Osteoblast (primary cell): ENCODE measurements at regions not wholly inside any gene's neighbourhood (a gene's known extent, or its start where the extent isn't known, plus 50 kb on each side); places are given as distances from the start of the nearest gene placed in this dataset.

ENCODE experiments used
- DNase-seq: peaks from one replicate; pipeline ENCODE4 v3.0.0; 2011; ENCODE audit warnings: low spot score, mixed read lengths; ENCODE audit not compliant: insufficient read length; ENCODE audit errors: missing footprints
- H2AFZ ChIP-seq: 2 replicates; pipeline ENCODE4 v1.6.0; 2011; ENCODE audit warnings: mild to moderate bottlenecking, low read length
- H3K27ac ChIP-seq: 2 replicates; pipeline ENCODE4 v1.5.1; 2011; ENCODE audit warnings: mild to moderate bottlenecking, low read depth, low read length, moderate library complexity
- H3K27me3 ChIP-seq: 2 replicates; pipeline ENCODE4 v1.6.0; 2012; ENCODE audit warnings: mild to moderate bottlenecking, control low read depth, inconsistent platforms, low read length, moderate library complexity; ENCODE audit not compliant: insufficient read depth
- H3K36me3 ChIP-seq: 2 replicates; pipeline ENCODE4 v1.5.1; 2011; ENCODE audit warnings: mild to moderate bottlenecking, low read length, control low read depth, moderate library complexity; ENCODE audit not compliant: insufficient read depth
- H3K4me1 ChIP-seq: 2 replicates; pipeline ENCODE4 v1.5.1; 2011; ENCODE audit warnings: mild to moderate bottlenecking, low read length, control low read depth, moderate library complexity; ENCODE audit not compliant: insufficient read depth
- H3K4me2 ChIP-seq: 2 replicates; pipeline ENCODE4 v1.6.0; 2011; ENCODE audit warnings: mild to moderate bottlenecking, low read length; ENCODE audit not compliant: insufficient read depth
- H3K4me3 ChIP-seq: fragments of 200-600 bp; sonication (generic); 3 replicates; pipeline ENCODE4 v1.5.1; 2012; ENCODE audit warnings: mild to moderate bottlenecking, low read length, inconsistent platforms; ENCODE audit not compliant: insufficient read depth
- H3K79me2 ChIP-seq: 2 replicates; pipeline ENCODE4 v1.6.0; 2012; ENCODE audit warnings: mild to moderate bottlenecking, low read length, control low read depth, inconsistent platforms; ENCODE audit not compliant: insufficient read depth
- H3K9me3 ChIP-seq: 2 replicates; pipeline ENCODE4 v1.5.1; 2011; ENCODE audit warnings: low read depth, low read length, control low read depth
- H4K20me1 ChIP-seq: 2 replicates; pipeline ENCODE4 v1.6.0; 2012; ENCODE audit warnings: mild to moderate bottlenecking, low read length, control low read depth; ENCODE audit not compliant: insufficient read depth
- CTCF ChIP-seq: IDR thresholded peaks from 2 replicates; pipeline ENCODE4 v1.5.1; 2011; ENCODE audit warnings: mild to moderate bottlenecking, low read depth, low read length, moderate library complexity; ENCODE audit errors: extremely low read depth

DNA sequence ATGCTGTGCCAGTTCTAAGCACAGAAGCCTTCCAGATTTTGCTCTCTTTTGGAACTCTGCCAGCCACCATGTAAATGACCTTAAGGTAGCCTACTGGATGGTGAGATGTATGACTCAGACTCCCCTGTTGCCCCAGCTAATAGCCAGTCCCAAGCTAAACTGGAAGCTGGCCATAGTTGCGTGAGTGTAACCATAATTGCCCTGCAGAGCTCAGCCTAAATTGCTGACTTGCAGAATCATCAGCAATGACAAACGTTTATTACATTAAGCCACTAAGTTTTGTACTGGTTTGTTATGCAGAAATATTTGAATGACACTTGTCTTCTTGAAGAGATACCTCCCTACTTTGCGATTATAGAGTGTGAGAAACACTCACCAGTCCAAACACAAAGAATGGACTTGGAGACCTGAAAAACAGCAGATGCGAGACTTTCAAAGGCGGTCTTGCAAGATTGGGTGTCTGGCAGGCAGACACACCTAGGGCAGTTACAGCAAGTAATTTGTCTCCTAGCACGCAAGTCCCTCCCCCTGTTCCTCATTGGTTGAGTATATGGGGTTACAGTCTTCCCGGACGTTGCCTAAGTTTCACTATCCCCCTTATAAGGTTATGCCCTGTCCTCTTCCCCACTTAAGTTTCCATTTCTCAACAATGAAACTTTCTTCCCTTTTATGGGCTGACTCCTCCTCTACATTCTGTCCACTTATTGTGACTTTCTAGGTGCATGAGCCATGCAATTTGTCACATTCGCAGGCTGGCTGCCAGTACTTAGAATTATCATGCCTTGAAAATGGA is 83.6 kb upstream of the XCR1 start:
- H3K9me3 ChIP-seq: no peaks in the 10 kb centered on the region
- no peak overlapping the region for H3K27ac ChIP-seq
- H3K4me2 ChIP-seq: peak overlapping the region; percentile 7
- H3K27me3 ChIP-seq: peaks cover 14% of the 10 kb centered on the region
- peaks cover 33% of the 10 kb centered on the region for H3K4me1 ChIP-seq
- H4K20me1 ChIP-seq: no peaks in the 10 kb centered on the region
- no peak for DNase-seq
- no peak for TF ChIP-seq CTCF
- no peak overlapping the region for H2AFZ ChIP-seq
- no peaks in the 10 kb centered on the region for H3K79me2 ChIP-seq
- H3K36me3 ChIP-seq: no peaks in the 10 kb centered on the region
- H3K4me3 ChIP-seq: no peak overlapping the region

GRCh38 chr3:46107682-46108081 is 80.4 kb upstream of the XCR1 start:
- Histone ChIP-seq H3K27me3 (peaks cover 25% of the 10 kb centered on the region), H3K9me3 (no peaks in the 10 kb centered on the region), H3K36me3 (no peaks in the 10 kb centered on the region), H3K4me3 (no peak overlapping the region), H2AFZ (no peak overlapping the region), H3K4me1 (peaks cover 15% of the 10 kb centered on the region), H3K27ac (no peak overlapping the region), H4K20me1 (no peaks in the 10 kb centered on the region), H3K79me2 (no peaks in the 10 kb centered on the region), H3K4me2 (no peak overlapping the region)
- DNase-seq: no peak
- TF ChIP-seq CTCF: no peak

DNA sequence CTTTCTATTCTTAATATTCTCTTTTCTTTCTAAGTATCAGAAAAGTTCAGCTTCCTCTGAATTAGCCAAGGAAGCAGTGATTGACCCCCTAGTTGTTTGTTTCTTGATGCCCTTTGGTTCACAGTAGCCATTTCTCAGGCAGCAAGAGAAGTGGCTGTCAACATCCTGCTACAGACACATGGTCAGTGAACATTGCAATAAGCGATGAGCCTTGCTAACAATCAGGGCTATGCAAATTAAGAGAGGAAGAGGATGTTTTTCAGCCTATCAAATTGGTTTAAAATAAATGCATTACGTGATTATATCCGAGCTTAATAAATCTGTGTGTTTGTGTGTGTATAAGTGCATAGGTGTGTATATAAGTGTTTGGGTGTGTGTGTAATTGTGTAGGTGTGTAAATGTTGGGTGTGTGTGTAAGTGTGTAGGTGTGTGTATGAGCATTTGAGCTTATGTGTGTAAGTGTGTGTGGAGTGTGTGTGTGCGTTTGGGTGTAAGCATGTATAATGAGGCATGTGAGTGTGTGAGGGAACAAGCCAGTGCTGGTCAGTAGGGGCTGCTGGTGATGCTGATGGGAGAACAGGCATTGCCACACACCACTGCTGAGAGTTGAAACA is 78.1 kb upstream of the XCR1 start:
- peaks cover 7% of the 10 kb centered on the region for H3K4me1 ChIP-seq
- H3K9me3 ChIP-seq: no peaks in the 10 kb centered on the region
- no peak overlapping the region for H2AFZ ChIP-seq
- H4K20me1 ChIP-seq: no peaks in the 10 kb centered on the region
- H3K27ac ChIP-seq: no peak overlapping the region
- no peak overlapping the region for H3K4me2 ChIP-seq
- H3K4me3 ChIP-seq: no peak overlapping the region
- no peaks in the 10 kb centered on the region for H3K36me3 ChIP-seq
- no peak for TF ChIP-seq CTCF
- peaks cover 25% of the 10 kb centered on the region for H3K27me3 ChIP-seq
- DNase-seq: no peak
- no peaks in the 10 kb centered on the region for H3K79me2 ChIP-seq

DNA sequence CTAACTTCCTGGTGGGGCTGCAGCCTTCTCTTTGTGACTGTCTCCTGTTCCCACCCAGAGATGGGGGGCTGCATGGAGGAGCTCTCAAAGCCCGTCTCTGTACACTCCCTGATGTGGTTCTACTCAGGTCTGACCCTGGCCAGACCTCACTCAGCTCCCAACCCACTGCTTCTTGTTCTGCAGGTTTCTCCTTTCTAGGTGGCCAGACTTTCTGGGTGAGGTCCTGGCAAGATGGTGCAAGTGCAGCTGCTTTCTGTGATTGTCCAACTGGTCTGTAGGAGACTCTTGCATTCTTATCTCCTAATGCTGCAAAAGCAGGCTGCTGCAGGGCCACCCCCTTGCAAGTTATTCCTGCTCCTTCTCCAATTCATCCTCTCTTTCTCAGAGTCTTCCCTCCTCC is 77.4 kb upstream of the XCR1 start:
- H3K4me3 ChIP-seq: no peak overlapping the region
- H2AFZ ChIP-seq: no peak overlapping the region
- TF ChIP-seq CTCF: no peak
- H3K4me2 ChIP-seq: no peak overlapping the region
- peaks cover 7% of the 10 kb centered on the region for H3K4me1 ChIP-seq
- no peaks in the 10 kb centered on the region for H3K9me3 ChIP-seq
- no peak overlapping the region for H3K27ac ChIP-seq
- H3K79me2 ChIP-seq: no peaks in the 10 kb centered on the region
- no peaks in the 10 kb centered on the region for H4K20me1 ChIP-seq
- peaks cover 25% of the 10 kb centered on the region for H3K27me3 ChIP-seq
- no peak for DNase-seq
- no peaks in the 10 kb centered on the region for H3K36me3 ChIP-seq
